WTC11 (cell line): ENCODE measurements at regions not wholly inside any gene's neighbourhood (a gene's known extent, or its start where the extent isn't known, plus 50 kb on each side); places are given as distances from the start of the nearest gene placed in this dataset.

ENCODE experiments used
- ATAC-seq: fragments of 200-7000 bp; cut with Tn5 transposase; 2 replicates; pipeline ENCODE4 v1.10.0; 2021; ENCODE audit warnings: mild to moderate bottlenecking, moderate library complexity
- CTCF ChIA-PET: fragments of 300-600 bp; sonication (Branson Sonifier 250); formaldehyde crosslinking; loops from one replicate; lab custom pipeline; 2021; ENCODE audit warnings: antibody characterized with exemption; lab: Charles Lee
- POLR2A ChIA-PET: fragments of 350-600 bp; sonication (Branson Sonifier 250); formaldehyde crosslinking; loops from one replicate; lab custom pipeline; 2021; ENCODE audit warnings: antibody characterized with exemption; lab: Charles Lee
- DNase-seq: peaks from one replicate; pipeline ENCODE4 v3.0.0; 2021; ENCODE audit warnings: low spot score
- H3K27ac Mint-ChIP-seq: 2 replicates; pipeline ENCODE4 v1.8.0; 2021; ENCODE audit warnings: mixed read lengths
- H3K27me3 Mint-ChIP-seq: 2 replicates; pipeline ENCODE4 v1.8.0; 2021; ENCODE audit warnings: low read depth, mild to moderate bottlenecking, moderate library complexity, mixed read lengths
- H3K36me3 Mint-ChIP-seq: 2 replicates; pipeline ENCODE4 v1.8.0; 2021; ENCODE audit warnings: mixed read lengths
- H3K4me1 Mint-ChIP-seq: 2 replicates; pipeline ENCODE4 v1.8.0; 2022; ENCODE audit warnings: mixed read lengths
- H3K4me3 Mint-ChIP-seq: 2 replicates; pipeline ENCODE4 v1.8.0; 2021; ENCODE audit warnings: mild to moderate bottlenecking, moderate library complexity, mixed read lengths
- H3K9me3 Mint-ChIP-seq: 2 replicates; pipeline ENCODE4 v1.8.0; 2021; ENCODE audit warnings: mixed read lengths
- ATF1 ChIP-seq: sonication (generic); formaldehyde crosslinking; IDR thresholded peaks from 2 replicates; pipeline ENCODE4 v1.8.1; 2023; ENCODE audit warnings: mild to moderate bottlenecking, moderate library complexity, missing genetic modification reagents
- CREM ChIP-seq: sonication (generic); formaldehyde crosslinking; IDR thresholded peaks from 2 replicates; pipeline ENCODE4 v1.8.1; 2022; ENCODE audit warnings: mild to moderate bottlenecking, missing genetic modification reagents, moderate library complexity
- EMX1 ChIP-seq: fragments of 250-450 bp; sonication (Bioruptor Pico); IDR thresholded peaks from 2 replicates; pipeline ENCODE4 v1.8.0; 2021; ENCODE audit warnings: mild to moderate bottlenecking
- FOXK1 ChIP-seq: sonication (generic); formaldehyde crosslinking; IDR thresholded peaks from 2 replicates; pipeline ENCODE4 v1.8.0; 2022; ENCODE audit warnings: mild to moderate bottlenecking, moderate library complexity, missing genetic modification reagents
- FOXP1 ChIP-seq: sonication (generic); formaldehyde crosslinking; IDR thresholded peaks from 2 replicates; pipeline ENCODE4 v1.8.0; 2022; ENCODE audit warnings: missing genetic modification reagents, mild to moderate bottlenecking, moderate library complexity, borderline replicate concordance
- GTF2I ChIP-seq: fragments of 250-450 bp; sonication (Bioruptor Pico); conservative IDR thresholded peaks from 2 replicates; pipeline ENCODE4 v1.4.0; 2021; ENCODE audit warnings: mild to moderate bottlenecking
- HMGA2 ChIP-seq: fragments of 250-450 bp; sonication (Bioruptor Pico); IDR thresholded peaks from 2 replicates; pipeline ENCODE4 v1.4.0; 2021; ENCODE audit warnings: mild to moderate bottlenecking, moderate library complexity
- NR2C2 ChIP-seq: sonication (generic); formaldehyde crosslinking; IDR thresholded peaks from 2 replicates; pipeline ENCODE4 v1.8.0; 2022; ENCODE audit warnings: mild to moderate bottlenecking, missing genetic modification reagents
- RORB ChIP-seq: fragments of 250-450 bp; sonication (Bioruptor Pico); IDR thresholded peaks from 2 replicates; pipeline ENCODE4 v1.9.0; 2021; ENCODE audit warnings: mild to moderate bottlenecking
- SMAD4 ChIP-seq: sonication (generic); formaldehyde crosslinking; IDR thresholded peaks from 2 replicates; pipeline ENCODE4 v1.8.0; 2022; ENCODE audit warnings: mild to moderate bottlenecking, missing genetic modification reagents
- ZNF138 ChIP-seq: sonication (generic); formaldehyde crosslinking; conservative IDR thresholded peaks from 2 replicates; pipeline ENCODE4 v1.8.1; 2022; ENCODE audit warnings: mild to moderate bottlenecking, moderate library complexity, missing genetic modification reagents
- ZNF317 ChIP-seq: sonication (generic); formaldehyde crosslinking; IDR thresholded peaks from 2 replicates; pipeline ENCODE4 v1.8.1; 2023; ENCODE audit warnings: low read depth, mild to moderate bottlenecking, moderate library complexity, missing genetic modification reagents, borderline replicate concordance
- ZNF416 ChIP-seq: fragments of 250-450 bp; sonication (Bioruptor Pico); IDR thresholded peaks from 2 replicates; pipeline ENCODE4 v1.9.0; 2021; ENCODE audit warnings: mild to moderate bottlenecking, inconsistent platforms
- TF ChIP-seq, protein P1 (sequence below): sonication (generic); formaldehyde crosslinking; IDR thresholded peaks from 2 replicates; pipeline ENCODE4 v1.8.1; 2022; ENCODE audit warnings: mild to moderate bottlenecking, missing genetic modification reagents, moderate library complexity, borderline replicate concordance
- TF ChIP-seq, protein P2 (sequence below): fragments of 250-450 bp; sonication (Bioruptor Pico); IDR thresholded peaks from 2 replicates; pipeline ENCODE4 v2.1.2; 2022; ENCODE audit warnings: mild to moderate bottlenecking, moderate library complexity
- TF ChIP-seq, protein P3 (sequence below): sonication (generic); formaldehyde crosslinking; IDR thresholded peaks from 2 replicates; pipeline ENCODE4 v1.8.1; 2023; ENCODE audit warnings: mild to moderate bottlenecking, missing genetic modification reagents
- TF ChIP-seq, protein P4 (sequence below): sonication (generic); formaldehyde crosslinking; conservative IDR thresholded peaks from 2 replicates; pipeline ENCODE4 v1.8.1; 2022; ENCODE audit warnings: mild to moderate bottlenecking, missing genetic modification reagents
- TF ChIP-seq, protein P5 (sequence below): sonication (generic); formaldehyde crosslinking; IDR thresholded peaks from 2 replicates; pipeline ENCODE4 v1.8.1; 2022; ENCODE audit warnings: low read depth, missing genetic modification reagents, borderline replicate concordance
- TF ChIP-seq, protein P6 (sequence below): sonication (generic); formaldehyde crosslinking; IDR thresholded peaks from 2 replicates; pipeline ENCODE4 v1.8.1; 2022; ENCODE audit warnings: mild to moderate bottlenecking, moderate library complexity, missing genetic modification reagents
- TF ChIP-seq, protein P7 (sequence below): sonication (generic); formaldehyde crosslinking; IDR thresholded peaks from 2 replicates; pipeline ENCODE4 v1.8.1; 2023; ENCODE audit warnings: mild to moderate bottlenecking, missing genetic modification reagents, borderline replicate concordance
- TF ChIP-seq, protein P8 (sequence below): fragments of 250-450 bp; sonication (Bioruptor Pico); IDR thresholded peaks from 2 replicates; pipeline ENCODE4 v1.9.0; 2021; ENCODE audit warnings: mild to moderate bottlenecking
- TF ChIP-seq, protein P9 (sequence below): fragments of 250-450 bp; sonication (Bioruptor Pico); IDR thresholded peaks from 2 replicates; pipeline ENCODE4 v1.8.0; 2021; ENCODE audit warnings: mild to moderate bottlenecking

DNA sequence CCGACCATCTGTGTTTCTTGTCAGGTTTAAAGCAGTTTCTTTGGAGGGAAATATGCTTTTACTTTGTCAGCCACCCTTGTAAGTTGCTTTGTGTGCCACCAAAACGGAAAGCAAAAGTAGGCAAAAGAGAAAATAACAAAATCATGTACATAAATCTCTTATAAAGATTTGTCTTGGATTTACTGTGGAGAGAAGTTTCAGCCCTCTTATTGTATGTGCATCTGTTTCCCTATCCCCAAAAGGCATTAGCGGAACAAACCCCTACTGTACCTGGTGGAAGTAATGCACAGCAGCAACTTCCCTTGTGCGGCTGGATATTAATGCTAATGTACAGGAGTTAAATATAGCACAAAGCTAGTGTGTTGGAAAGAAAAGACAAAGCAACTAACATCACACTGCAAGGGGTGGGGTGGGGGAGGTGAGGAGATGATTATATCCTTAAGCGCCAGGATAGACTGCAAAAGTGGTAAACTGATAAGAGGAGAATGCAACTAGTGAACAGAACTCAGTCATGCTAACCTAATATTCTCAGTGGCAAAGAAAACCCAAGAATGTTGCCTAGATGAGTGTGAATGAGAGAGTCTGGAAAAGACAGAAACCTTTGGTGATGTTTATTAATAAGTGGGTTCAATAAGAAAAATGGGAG is 396.5 kb upstream of the MEF2C start:
- H3K27ac Mint-ChIP-seq, result no peak overlapping the region
- TF ChIP-seq, protein P1, sequence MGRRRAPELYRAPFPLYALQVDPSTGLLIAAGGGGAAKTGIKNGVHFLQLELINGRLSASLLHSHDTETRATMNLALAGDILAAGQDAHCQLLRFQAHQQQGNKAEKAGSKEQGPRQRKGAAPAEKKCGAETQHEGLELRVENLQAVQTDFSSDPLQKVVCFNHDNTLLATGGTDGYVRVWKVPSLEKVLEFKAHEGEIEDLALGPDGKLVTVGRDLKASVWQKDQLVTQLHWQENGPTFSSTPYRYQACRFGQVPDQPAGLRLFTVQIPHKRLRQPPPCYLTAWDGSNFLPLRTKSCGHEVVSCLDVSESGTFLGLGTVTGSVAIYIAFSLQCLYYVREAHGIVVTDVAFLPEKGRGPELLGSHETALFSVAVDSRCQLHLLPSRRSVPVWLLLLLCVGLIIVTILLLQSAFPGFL, result no peak
- TF ChIP-seq FOXK1 (CRISPR knock-in tag) (no peak), NR2C2 (no peak), RORB (CRISPR knock-in tag) (no peak), ATF1 (CRISPR knock-in tag) (no peak), EMX1 (CRISPR knock-in tag) (no peak), HMGA2 (CRISPR knock-in tag) (no peak), SMAD4 (CRISPR knock-in tag) (no peak), ZNF317 (CRISPR knock-in tag) (no peak), FOXP1 (CRISPR knock-in tag) (no peak), ZNF138 (CRISPR knock-in tag) (no peak)
- TF ChIP-seq, protein P2, sequence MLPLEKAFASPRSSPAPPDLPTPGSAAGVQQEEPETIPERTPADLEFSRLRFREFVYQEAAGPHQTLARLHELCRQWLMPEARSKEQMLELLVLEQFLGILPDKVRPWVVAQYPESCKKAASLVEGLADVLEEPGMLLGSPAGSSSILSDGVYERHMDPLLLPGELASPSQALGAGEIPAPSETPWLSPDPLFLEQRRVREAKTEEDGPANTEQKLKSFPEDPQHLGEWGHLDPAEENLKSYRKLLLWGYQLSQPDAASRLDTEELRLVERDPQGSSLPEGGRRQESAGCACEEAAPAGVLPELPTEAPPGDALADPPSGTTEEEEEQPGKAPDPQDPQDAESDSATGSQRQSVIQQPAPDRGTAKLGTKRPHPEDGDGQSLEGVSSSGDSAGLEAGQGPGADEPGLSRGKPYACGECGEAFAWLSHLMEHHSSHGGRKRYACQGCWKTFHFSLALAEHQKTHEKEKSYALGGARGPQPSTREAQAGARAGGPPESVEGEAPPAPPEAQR (CRISPR knock-in tag), result no peak
- TF ChIP-seq, protein P3, sequence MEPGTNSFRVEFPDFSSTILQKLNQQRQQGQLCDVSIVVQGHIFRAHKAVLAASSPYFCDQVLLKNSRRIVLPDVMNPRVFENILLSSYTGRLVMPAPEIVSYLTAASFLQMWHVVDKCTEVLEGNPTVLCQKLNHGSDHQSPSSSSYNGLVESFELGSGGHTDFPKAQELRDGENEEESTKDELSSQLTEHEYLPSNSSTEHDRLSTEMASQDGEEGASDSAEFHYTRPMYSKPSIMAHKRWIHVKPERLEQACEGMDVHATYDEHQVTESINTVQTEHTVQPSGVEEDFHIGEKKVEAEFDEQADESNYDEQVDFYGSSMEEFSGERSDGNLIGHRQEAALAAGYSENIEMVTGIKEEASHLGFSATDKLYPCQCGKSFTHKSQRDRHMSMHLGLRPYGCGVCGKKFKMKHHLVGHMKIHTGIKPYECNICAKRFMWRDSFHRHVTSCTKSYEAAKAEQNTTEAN (CRISPR knock-in tag), result no peak
- TF ChIP-seq, protein P4, sequence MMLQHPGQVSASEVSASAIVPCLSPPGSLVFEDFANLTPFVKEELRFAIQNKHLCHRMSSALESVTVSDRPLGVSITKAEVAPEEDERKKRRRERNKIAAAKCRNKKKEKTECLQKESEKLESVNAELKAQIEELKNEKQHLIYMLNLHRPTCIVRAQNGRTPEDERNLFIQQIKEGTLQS (CRISPR knock-in tag), result no peak
- TF ChIP-seq, protein P5, sequence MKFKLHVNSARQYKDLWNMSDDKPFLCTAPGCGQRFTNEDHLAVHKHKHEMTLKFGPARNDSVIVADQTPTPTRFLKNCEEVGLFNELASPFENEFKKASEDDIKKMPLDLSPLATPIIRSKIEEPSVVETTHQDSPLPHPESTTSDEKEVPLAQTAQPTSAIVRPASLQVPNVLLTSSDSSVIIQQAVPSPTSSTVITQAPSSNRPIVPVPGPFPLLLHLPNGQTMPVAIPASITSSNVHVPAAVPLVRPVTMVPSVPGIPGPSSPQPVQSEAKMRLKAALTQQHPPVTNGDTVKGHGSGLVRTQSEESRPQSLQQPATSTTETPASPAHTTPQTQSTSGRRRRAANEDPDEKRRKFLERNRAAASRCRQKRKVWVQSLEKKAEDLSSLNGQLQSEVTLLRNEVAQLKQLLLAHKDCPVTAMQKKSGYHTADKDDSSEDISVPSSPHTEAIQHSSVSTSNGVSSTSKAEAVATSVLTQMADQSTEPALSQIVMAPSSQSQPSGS (CRISPR knock-in tag), result no peak
- TF ChIP-seq, protein P6, sequence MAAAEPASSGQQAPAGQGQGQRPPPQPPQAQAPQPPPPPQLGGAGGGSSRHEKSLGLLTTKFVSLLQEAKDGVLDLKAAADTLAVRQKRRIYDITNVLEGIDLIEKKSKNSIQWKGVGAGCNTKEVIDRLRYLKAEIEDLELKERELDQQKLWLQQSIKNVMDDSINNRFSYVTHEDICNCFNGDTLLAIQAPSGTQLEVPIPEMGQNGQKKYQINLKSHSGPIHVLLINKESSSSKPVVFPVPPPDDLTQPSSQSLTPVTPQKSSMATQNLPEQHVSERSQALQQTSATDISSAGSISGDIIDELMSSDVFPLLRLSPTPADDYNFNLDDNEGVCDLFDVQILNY (CRISPR knock-in tag), result no peak
- DNase-seq (no peak), ATAC-seq (no peak)
- H3K9me3 Mint-ChIP-seq, result no peaks in the 10 kb centered on the region
- CTCF ChIA-PET, result no interaction called here
- no peak overlapping the region for H3K4me3 Mint-ChIP-seq
- 0 out of 2 replicates have a peak, but pooled peaks cover 2% of the 10 kb centered on the region for H3K4me1 Mint-ChIP-seq
- POLR2A ChIA-PET, result no interaction called here
- no peaks in the 10 kb centered on the region for H3K36me3 Mint-ChIP-seq
- no peaks in the 10 kb centered on the region for H3K27me3 Mint-ChIP-seq

DNA sequence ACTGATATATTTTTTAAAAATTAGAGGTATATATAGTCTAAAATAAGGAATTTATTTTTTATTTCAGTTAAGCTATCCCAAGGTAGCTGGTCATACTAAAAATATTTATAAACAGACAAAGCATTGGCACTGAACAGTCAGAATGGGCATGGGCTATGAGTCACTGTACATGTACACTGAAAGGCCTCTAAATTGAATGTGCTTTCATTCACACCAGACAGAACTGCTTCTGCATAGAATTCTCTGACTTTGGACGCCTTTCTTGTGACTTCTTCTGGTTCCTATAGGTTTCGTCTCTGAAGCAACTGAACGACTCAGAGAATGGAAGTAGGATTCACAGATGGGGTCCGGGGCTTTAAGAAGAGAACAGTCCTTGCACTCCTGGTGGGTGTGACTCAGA is 394.8 kb upstream of the MEF2C start:
- H3K4me1 Mint-ChIP-seq, result 0 out of 2 replicates have a peak, but pooled peaks cover 2% of the 10 kb centered on the region
- no peak for ATAC-seq
- ChIA-PET CTCF (no interaction called here), POLR2A (no interaction called here)
- H3K4me3 Mint-ChIP-seq, result no peak overlapping the region
- no peaks in the 10 kb centered on the region for H3K27me3 Mint-ChIP-seq
- no peaks in the 10 kb centered on the region for H3K9me3 Mint-ChIP-seq
- DNase-seq, result no peak
- no peak overlapping the region for H3K27ac Mint-ChIP-seq
- no peaks in the 10 kb centered on the region for H3K36me3 Mint-ChIP-seq
- TF ChIP-seq GTF2I (CRISPR knock-in tag) (no peak), CREM (CRISPR knock-in tag) (no peak), ZNF416 (CRISPR knock-in tag) (no peak), EMX1 (CRISPR knock-in tag) (no peak)
- TF ChIP-seq, protein P7, sequence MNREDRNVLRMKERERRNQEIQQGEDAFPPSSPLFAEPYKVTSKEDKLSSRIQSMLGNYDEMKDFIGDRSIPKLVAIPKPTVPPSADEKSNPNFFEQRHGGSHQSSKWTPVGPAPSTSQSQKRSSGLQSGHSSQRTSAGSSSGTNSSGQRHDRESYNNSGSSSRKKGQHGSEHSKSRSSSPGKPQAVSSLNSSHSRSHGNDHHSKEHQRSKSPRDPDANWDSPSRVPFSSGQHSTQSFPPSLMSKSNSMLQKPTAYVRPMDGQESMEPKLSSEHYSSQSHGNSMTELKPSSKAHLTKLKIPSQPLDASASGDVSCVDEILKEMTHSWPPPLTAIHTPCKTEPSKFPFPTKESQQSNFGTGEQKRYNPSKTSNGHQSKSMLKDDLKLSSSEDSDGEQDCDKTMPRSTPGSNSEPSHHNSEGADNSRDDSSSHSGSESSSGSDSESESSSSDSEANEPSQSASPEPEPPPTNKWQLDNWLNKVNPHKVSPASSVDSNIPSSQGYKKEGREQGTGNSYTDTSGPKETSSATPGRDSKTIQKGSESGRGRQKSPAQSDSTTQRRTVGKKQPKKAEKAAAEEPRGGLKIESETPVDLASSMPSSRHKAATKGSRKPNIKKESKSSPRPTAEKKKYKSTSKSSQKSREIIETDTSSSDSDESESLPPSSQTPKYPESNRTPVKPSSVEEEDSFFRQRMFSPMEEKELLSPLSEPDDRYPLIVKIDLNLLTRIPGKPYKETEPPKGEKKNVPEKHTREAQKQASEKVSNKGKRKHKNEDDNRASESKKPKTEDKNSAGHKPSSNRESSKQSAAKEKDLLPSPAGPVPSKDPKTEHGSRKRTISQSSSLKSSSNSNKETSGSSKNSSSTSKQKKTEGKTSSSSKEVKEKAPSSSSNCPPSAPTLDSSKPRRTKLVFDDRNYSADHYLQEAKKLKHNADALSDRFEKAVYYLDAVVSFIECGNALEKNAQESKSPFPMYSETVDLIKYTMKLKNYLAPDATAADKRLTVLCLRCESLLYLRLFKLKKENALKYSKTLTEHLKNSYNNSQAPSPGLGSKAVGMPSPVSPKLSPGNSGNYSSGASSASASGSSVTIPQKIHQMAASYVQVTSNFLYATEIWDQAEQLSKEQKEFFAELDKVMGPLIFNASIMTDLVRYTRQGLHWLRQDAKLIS (CRISPR knock-in tag), result no peak
- TF ChIP-seq, protein P8, sequence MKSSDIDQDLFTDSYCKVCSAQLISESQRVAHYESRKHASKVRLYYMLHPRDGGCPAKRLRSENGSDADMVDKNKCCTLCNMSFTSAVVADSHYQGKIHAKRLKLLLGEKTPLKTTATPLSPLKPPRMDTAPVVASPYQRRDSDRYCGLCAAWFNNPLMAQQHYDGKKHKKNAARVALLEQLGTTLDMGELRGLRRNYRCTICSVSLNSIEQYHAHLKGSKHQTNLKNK (CRISPR knock-in tag), result no peak
- TF ChIP-seq, protein P9, sequence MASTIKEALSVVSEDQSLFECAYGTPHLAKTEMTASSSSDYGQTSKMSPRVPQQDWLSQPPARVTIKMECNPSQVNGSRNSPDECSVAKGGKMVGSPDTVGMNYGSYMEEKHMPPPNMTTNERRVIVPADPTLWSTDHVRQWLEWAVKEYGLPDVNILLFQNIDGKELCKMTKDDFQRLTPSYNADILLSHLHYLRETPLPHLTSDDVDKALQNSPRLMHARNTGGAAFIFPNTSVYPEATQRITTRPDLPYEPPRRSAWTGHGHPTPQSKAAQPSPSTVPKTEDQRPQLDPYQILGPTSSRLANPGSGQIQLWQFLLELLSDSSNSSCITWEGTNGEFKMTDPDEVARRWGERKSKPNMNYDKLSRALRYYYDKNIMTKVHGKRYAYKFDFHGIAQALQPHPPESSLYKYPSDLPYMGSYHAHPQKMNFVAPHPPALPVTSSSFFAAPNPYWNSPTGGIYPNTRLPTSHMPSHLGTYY (CRISPR knock-in tag), result no peak
